GM10266 (cell line): ENCODE measurements at regions not wholly inside any gene's neighbourhood (a gene's known extent, or its start where the extent isn't known, plus 50 kb on each side); places are given as distances from the start of the nearest gene placed in this dataset.

Experiments used
- DNase-seq: peaks from one replicate; pipeline ENCODE4 v3.0.0; 2012; ENCODE audit errors: extremely low spot score
- TF ChIP-seq, protein P1 (sequence below): IDR thresholded peaks from 2 replicates; pipeline ENCODE4 v1.5.1; 2012; ENCODE audit warnings: mild to moderate bottlenecking, low read depth; ENCODE audit not compliant: control insufficient read depth, insufficient read depth; ENCODE audit errors: missing control alignments

DNA sequence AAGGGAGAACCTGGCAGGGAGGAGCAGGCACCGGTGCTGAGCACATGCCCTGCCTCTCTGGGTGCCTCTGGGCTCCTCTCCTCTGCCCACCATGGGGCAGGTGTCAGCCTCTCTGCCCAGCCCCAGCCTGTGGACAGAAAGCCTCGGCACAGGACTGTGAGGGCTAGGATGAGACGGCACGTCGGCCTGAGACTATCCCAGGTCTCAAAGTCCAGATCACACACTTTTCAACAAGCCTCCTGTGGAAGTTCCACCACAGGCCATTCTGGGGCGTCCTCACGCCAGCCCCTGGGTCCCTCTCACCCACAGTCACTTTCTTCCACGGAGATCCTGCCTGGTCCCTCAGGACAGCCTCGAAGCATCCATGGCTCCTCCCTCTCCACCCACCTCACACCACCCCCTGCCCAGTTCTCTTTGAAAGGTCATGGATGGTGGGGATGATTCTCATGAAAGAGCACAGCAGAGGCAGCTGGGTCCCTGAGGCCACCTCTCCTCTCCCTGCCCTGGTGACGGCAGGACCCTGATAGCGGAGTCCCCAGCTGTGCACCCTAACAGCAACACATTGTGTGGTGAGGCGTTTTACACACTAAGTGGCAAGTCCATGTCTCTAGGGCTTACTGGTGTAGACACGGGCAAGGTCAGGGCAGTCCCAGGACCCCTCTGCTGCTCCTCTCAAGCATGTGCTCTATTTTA lies 569.4 kb upstream of the SALL3 start:
- no peak for DNase-seq
- TF ChIP-seq, protein P1, sequence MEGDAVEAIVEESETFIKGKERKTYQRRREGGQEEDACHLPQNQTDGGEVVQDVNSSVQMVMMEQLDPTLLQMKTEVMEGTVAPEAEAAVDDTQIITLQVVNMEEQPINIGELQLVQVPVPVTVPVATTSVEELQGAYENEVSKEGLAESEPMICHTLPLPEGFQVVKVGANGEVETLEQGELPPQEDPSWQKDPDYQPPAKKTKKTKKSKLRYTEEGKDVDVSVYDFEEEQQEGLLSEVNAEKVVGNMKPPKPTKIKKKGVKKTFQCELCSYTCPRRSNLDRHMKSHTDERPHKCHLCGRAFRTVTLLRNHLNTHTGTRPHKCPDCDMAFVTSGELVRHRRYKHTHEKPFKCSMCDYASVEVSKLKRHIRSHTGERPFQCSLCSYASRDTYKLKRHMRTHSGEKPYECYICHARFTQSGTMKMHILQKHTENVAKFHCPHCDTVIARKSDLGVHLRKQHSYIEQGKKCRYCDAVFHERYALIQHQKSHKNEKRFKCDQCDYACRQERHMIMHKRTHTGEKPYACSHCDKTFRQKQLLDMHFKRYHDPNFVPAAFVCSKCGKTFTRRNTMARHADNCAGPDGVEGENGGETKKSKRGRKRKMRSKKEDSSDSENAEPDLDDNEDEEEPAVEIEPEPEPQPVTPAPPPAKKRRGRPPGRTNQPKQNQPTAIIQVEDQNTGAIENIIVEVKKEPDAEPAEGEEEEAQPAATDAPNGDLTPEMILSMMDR, result no peak

DNA sequence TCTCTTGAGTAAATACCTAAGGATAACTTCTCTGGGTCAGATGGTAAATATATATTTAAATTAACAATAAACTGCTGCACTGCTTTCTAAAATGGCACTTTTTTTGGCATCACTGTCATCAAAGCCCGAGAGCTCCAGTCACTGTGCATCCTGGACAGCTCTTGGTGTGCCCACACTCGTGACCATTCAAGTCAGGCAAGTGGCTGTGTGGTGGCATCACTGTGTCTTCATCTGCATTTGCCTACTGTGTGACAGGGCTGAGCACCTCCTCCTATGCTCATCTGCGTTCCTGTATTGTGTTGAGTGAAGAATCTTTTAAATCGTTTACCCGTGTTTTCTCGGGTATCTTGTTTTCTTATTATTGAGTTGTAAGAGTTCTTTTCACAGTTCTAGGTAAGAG lies 568.1 kb upstream of the SALL3 start:
- TF ChIP-seq, protein P1, result no peak
- DNase-seq, result no peak

DNA sequence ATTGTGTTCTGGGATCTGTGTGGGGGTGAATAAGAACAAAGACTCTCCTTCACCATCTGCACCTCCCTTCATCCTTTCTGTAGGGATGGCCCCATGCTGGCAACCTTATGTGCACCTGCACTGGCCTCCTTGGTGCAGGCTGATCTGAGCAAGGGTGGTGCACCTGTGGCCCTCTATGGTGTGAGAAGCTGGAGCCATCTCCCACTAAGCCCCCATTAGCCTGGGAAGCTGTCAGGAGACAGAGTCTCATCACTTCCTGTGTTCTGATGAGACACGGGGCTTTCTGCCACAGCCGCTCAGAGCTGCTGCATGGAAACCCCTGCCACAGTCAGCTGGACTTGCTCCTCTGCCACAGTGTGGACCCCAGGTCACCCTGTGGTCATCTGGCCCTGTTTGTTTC lies 565.3 kb upstream of the SALL3 start:
- DNase-seq, result no peak
- TF ChIP-seq, protein P1, result no peak

DNA sequence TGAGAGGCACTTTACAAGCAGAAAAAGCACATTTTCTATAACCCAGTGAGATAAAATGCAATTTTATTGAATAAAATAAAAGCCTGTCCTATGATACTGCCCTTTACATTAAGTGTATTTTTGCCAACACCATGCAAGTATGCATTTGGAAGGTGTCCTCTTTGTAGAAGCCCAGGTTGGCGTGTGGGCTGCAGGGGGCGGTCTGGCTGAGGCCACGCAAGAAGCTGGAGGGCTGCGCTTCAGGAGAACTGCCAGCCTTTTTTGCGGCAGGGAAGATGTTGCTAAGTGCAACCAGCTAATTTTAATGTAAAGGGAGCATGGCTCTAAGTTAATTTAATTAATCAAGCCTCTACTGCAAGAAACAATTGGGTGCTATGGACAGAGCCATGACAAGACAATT lies 562.8 kb upstream of the SALL3 start:
- TF ChIP-seq, protein P1, result no peak
- no peak for DNase-seq

DNA sequence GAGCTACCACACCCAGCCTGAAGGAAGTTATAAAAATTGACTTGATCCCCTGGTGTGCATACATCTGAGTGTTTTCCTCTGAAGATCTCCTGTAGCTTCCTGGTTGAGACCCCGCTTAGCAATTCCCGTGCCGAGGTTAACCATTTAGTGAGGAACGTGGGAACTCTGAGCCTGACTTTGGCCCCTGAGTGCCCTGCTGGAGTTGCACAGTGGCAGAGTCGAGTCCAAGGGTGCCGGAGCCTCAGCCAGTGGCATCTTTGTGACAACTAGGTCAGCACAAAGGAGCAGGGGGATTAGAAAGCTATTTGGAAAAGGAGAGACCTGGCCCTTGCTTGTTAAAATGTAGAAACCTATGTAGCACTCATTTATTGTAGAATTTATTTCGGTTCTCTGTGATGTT lies 561.2 kb upstream of the SALL3 start:
- TF ChIP-seq, protein P1, result no peak
- no peak for DNase-seq

DNA sequence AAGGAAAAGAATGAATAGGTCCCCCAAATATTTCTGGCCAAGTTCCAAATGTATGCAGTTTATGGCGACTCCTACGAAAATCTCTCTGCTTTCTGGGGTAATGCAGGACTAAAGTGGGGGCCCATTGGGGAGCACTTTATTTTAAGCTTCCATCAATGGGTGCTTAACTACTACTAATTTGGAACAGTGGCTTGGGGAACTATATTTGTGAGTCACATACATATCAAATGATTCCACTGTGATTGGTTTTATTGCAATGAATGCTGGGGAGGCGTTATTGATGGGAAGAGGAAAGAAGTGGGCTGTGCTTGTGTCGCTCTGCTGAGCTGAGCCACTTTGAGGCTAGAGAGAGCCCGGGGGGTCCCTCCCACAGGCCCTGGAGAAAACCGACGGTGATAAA lies 560.4 kb upstream of the SALL3 start:
- TF ChIP-seq, protein P1, result no peak

DNA sequence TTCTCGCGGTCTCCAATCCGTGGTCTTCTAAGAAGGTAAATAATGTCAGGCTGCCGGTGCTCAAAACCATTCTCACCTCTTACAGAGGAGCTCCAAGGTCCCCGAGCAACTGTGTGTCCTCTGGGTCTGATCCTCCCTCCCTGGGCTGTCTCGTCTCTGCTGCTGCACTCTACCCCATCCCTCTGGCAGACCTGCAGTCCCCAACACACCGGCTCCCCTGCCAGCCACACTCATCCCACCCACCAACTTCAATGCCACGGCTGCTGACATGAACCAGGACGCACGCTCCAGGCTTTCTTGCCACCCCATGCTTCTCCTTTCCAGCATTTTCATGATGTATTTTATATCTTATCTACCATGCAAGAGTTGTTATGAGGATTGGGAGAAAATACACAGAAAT lies 559.5 kb upstream of the SALL3 start:
- TF ChIP-seq, protein P1, result no peak
- DNase-seq, result no peak

More for the DNA sequence above, 560.4 kb upstream of the SALL3 start:
- no peak for DNase-seq
